ENCODE measurements at regions not wholly inside any gene's neighbourhood (a gene's known extent, or its start where the extent isn't known, plus 50 kb on each side); places are given as distances from the start of the nearest gene placed in this dataset.

DNA sequence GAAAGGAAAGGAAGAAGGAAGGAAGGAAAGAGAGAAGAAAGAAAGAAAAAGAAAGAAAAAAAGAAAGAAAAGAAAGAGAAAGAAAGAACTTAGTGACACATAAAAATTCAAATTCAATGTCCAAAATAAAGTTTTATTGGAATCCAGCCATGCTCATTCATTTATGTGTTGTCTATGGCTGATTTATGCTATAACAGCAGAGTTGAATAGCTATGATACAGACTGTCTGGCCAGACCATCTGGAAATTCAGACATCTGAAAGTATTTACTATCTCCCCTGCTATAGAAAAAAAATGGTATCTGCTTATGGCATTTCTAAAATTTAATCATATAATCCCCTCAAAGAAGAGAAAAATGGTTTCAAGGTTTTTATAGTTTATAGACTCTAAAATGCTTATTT lies 79.4 kb upstream of the RRP15 start:
- H3K27me3 ChIP-seq = no peaks in the 10 kb centered on the region
- no peak overlapping the region for H3K27ac ChIP-seq
- intact Hi-C loops (cut with DNase I; ENCODE audit: low total_unique reads) = no loop called here
- H3K36me3 ChIP-seq = no peaks in the 10 kb centered on the region
- TF ChIP-seq, protein P1, sequence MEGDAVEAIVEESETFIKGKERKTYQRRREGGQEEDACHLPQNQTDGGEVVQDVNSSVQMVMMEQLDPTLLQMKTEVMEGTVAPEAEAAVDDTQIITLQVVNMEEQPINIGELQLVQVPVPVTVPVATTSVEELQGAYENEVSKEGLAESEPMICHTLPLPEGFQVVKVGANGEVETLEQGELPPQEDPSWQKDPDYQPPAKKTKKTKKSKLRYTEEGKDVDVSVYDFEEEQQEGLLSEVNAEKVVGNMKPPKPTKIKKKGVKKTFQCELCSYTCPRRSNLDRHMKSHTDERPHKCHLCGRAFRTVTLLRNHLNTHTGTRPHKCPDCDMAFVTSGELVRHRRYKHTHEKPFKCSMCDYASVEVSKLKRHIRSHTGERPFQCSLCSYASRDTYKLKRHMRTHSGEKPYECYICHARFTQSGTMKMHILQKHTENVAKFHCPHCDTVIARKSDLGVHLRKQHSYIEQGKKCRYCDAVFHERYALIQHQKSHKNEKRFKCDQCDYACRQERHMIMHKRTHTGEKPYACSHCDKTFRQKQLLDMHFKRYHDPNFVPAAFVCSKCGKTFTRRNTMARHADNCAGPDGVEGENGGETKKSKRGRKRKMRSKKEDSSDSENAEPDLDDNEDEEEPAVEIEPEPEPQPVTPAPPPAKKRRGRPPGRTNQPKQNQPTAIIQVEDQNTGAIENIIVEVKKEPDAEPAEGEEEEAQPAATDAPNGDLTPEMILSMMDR (IDR thresholded peaks at IDR 0.05) = no peak
- no peak overlapping the region for H3K4me3 ChIP-seq
- no peaks in the 10 kb centered on the region for H3K9me3 ChIP-seq
- H3K4me1 ChIP-seq = no peaks in the 10 kb centered on the region
- no peak for DNase-seq

- intact Hi-C loops (cut with DNase I; ENCODE audit: low total_unique reads) = no loop called here
- H3K27me3 ChIP-seq = no peaks in the 10 kb centered on the region
- DNase-seq = no peak
- no peaks in the 10 kb centered on the region for H3K36me3 ChIP-seq
- H3K9me3 ChIP-seq = no peaks in the 10 kb centered on the region
- TF ChIP-seq, protein P1 (IDR thresholded peaks at IDR 0.05) = no peak
- no peak overlapping the region for H3K4me3 ChIP-seq
- no peaks in the 10 kb centered on the region for H3K4me1 ChIP-seq
- H3K27ac ChIP-seq = no peak overlapping the region
These were observed 77.9 kb upstream of the RRP15 start for GRCh38 chr1:218207194-218207593.

DNA sequence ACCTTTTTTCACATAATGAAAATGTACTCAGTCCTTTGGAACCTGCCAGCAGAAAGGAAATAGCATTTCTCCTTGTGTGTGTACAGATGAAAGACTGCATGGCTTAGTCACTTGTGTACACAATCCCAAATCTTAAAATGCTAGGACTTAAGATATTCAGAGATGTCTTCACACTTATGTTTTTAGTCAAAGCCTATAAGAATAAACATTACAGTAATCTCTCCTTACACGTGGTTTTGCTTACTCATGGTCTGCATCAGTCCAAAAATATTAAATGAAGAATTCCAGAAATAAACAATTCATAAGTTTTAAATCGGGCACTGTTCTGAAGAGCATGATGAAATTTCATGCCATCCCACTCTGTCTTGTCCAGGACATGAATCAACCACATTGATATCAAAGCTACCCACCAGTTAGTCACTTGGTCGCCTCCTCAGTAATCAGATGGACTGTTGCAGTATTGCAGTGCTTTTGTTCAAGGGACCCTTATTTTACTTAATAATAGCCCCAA lies 75.7 kb upstream of the RRP15 start:
- intact Hi-C loops (cut with DNase I; ENCODE audit: low total_unique reads) = no loop called here

DNA sequence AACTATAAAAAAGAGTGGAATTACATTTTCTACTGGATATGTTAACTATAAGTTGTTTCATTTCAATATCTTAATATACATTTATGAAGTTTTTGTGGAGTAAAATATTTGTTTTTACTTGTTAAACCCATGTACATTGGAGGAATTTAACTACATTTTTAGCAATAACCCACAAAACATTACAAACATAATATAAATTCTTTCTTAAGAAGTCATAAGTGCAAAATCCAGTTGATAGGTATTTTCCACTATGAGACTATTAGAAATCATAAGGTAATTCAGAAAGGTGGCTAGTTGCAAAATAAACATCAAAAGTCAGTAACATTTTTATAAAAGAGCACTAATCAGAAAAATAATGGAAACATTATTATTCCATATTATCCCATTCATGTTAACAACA lies 73.9 kb upstream of the RRP15 start:
- intact Hi-C loops (cut with DNase I; ENCODE audit: low total_unique reads) = no loop called here
- Histone ChIP-seq H3K4me3 (no peak overlapping the region), H3K27ac (no peak overlapping the region), H3K4me1 (no peaks in the 10 kb centered on the region), H3K9me3 (no peaks in the 10 kb centered on the region), H3K27me3 (peaks cover 0 to 3% of the 10 kb centered on the region in 2 donors), H3K36me3 (no peaks in the 10 kb centered on the region)
- DNase-seq = no peak
- TF ChIP-seq, protein P1 (IDR thresholded peaks at IDR 0.05) = no peak

More for the DNA sequence above, 75.7 kb upstream of the RRP15 start:
- H3K4me3 ChIP-seq = no peak overlapping the region
- H3K4me1 ChIP-seq = no peaks in the 10 kb centered on the region
- H3K27ac ChIP-seq = no peak overlapping the region
- H3K36me3 ChIP-seq = no peaks in the 10 kb centered on the region
- H3K27me3 ChIP-seq = peaks cover 0 to 3% of the 10 kb centered on the region in 2 donors
- H3K9me3 ChIP-seq = no peaks in the 10 kb centered on the region
- TF ChIP-seq, protein P1 (IDR thresholded peaks at IDR 0.05) = no peak
- DNase-seq = no peak

- TF ChIP-seq, protein P1 (IDR thresholded peaks at IDR 0.05) = no peak
- H3K36me3 ChIP-seq = no peaks in the 10 kb centered on the region
- no peak overlapping the region for H3K4me3 ChIP-seq
- intact Hi-C loops (cut with DNase I; ENCODE audit: low total_unique reads) = no loop called here
- DNase-seq = no peak
- peaks cover 0 to 8% of the 10 kb centered on the region in 2 donors for H3K27me3 ChIP-seq
- H3K9me3 ChIP-seq = no peaks in the 10 kb centered on the region
- H3K4me1 ChIP-seq = no peaks in the 10 kb centered on the region
- no peak overlapping the region for H3K27ac ChIP-seq
These were observed 68.1 kb upstream of the RRP15 start for GRCh38 chr1:218217040-218217439.

GRCh38 chr1:218219460-218219859 lies 65.6 kb upstream of the RRP15 start:
- no peak for DNase-seq
- H3K9me3 ChIP-seq = no peaks in the 10 kb centered on the region
- intact Hi-C loops (cut with DNase I; ENCODE audit: low total_unique reads) = no loop called here
- peaks cover 0 to 6% of the 10 kb centered on the region in 2 donors for H3K27me3 ChIP-seq
- TF ChIP-seq, protein P1 (IDR thresholded peaks at IDR 0.05) = no peak
- no peaks in the 10 kb centered on the region for H3K4me1 ChIP-seq
- H3K36me3 ChIP-seq = no peaks in the 10 kb centered on the region
- no peak overlapping the region for H3K4me3 ChIP-seq
- no peak overlapping the region for H3K27ac ChIP-seq

Measured in tibial artery (tissue), 4 donors.